ENCODE measurements at regions not wholly inside any gene's neighbourhood (a gene's known extent, or its start where the extent isn't known, plus 50 kb on each side); places are given as distances from the start of the nearest gene placed in this dataset.
"Not testable (repeated sequence)": the region's sequence is repeated elsewhere in the genome, so short reads cannot be mapped to it uniquely, and the experiment has no call there.

DNA sequence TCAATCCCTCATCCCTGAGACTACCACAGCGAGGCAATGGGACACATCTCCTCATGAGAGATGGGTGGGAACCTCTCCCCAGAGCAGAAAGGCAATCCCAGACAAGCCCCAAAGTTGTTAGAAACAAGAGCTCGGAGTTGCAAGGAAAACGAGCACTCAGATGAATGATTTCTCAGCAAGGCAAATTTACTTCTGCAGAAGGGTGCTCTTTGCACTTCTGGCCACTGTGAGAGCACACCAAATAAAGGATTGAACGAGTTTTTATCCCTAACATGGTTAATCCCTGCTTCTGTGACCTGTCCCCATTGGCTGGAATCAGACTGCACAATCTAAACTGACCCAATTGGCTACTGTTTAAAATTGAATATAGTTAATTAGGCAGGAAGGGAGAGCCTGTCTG is 339.1 kb upstream of the POU1F1 start:
- Histone ChIP-seq H3K9me3 (no peaks in the 10 kb centered on the region), H3K27me3 (no peaks in the 10 kb centered on the region), H3K36me3 (no peaks in the 10 kb centered on the region), H3K4me3 (no peak overlapping the region)
- no peak for DNase-seq

DNA sequence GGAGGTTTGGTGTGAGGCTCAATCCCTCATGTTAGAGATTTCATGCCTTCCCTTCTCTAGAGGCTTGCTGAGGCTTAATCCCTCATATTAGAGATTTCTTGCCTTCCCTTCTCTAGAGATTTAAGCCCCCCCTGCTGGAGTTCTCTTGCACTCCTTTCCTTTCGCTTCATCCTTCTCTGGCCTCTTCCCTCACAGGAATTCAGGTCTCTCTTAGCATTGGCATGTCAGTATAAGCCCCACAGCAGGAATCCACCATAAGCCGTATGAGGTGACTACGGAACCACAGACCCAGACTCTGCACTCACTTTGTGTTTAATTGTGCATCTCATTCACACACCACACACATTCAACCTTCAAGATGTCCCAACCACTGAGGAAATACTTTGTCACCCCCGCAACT is 338.6 kb upstream of the POU1F1 start:
- DNase-seq, result no peak
- no peak overlapping the region for H3K4me3 ChIP-seq
- no peaks in the 10 kb centered on the region for H3K9me3 ChIP-seq
- H3K27me3 ChIP-seq, result no peaks in the 10 kb centered on the region
- H3K36me3 ChIP-seq, result no peaks in the 10 kb centered on the region

DNA sequence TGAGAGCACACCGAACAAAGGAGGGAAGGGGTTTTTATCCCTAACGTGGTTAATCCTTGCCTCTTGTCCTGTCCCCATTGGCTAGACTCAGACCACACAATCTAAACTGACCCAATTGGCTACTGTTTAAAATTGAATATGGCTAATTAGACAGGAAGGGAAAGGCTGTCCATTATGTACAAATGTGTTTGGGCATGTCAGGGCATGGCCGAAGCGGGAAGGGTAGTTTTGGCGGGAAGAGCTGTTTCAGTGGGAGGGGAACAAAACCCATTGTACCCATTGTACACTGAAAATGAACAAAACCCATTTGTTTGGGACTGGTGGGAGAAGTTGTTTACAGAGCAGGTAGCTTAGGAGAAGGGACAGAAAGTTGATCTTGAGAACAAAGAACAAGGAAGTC is 330.9 kb upstream of the POU1F1 start:
- Histone ChIP-seq H3K27me3 (no peaks in the 10 kb centered on the region), H3K4me3 (no peak overlapping the region)
- no peak for DNase-seq

DNA sequence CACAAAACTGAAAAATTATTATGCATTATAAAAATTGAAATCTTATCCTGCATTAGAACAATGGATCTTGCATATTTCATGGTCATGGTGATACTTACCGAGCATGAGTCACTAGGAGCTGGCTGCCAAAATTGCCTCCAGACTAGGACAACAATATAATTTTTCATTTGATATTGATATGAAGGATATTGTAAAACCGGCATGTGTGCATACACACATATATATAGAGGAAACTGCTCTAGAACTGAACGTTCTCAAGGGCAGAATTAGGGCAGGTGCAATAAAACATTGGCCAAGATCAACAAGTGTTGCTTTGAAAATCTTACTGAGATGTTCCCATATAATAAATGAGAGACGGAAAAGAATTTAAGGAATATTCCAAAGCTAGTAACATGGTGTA is 319.4 kb upstream of the POU1F1 start:
- H3K27me3 ChIP-seq, result no peaks in the 10 kb centered on the region
- DNase-seq, result peak; percentile 23
- H3K9me3 ChIP-seq, result no peaks in the 10 kb centered on the region
- no peak overlapping the region for H3K4me3 ChIP-seq
- H3K36me3 ChIP-seq, result no peaks in the 10 kb centered on the region

More for the DNA sequence above, 330.9 kb upstream of the POU1F1 start:
- no peaks in the 10 kb centered on the region for H3K36me3 ChIP-seq
- H3K9me3 ChIP-seq, result no peaks in the 10 kb centered on the region

DNA sequence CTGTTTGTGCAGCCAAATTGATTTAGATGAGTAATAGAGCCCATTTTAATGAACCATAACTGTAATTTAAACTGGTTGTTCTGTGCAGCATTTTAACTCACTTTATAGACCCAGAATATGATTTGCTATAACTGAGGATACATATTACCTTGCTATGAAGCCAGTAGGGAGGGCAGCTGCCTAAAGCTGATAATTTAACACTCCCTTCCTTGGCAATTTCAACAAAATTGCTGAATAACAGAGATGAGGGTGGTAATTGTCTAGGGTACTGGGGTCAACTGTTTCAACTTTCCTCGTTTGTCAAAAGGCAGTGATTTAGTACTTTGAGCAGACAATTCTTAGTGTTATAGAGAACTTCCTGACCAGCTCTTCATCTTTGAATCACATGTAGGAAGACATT is 304.9 kb upstream of the POU1F1 start:
- no peak for DNase-seq
- H3K9me3 ChIP-seq, result no peaks in the 10 kb centered on the region
- H3K4me3 ChIP-seq, result no peak overlapping the region
- H3K27me3 ChIP-seq, result no peaks in the 10 kb centered on the region
- no peaks in the 10 kb centered on the region for H3K36me3 ChIP-seq

DNA sequence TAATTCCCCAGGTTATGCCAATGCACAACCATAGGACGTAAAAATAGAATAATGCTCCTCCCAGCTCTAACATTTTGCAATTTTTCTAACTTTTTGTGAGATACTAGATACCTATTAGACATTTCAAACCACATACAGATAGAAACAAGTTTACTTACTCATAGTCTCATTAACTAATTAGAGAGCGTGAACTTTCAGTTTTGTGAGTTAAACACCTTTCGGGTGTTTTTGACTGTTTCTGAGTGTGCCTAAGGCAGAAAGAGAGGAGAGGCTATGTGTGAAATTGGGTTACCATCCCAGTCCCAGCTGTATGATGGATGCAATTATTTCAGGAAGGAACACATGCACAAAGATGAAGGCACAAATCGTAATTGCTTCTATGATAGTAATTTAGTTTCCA is 300.4 kb upstream of the POU1F1 start:
- Histone ChIP-seq H3K36me3 (no peaks in the 10 kb centered on the region), H3K27me3 (no peaks in the 10 kb centered on the region), H3K9me3 (no peaks in the 10 kb centered on the region), H3K4me3 (no peak overlapping the region)
- no peak for DNase-seq

DNA sequence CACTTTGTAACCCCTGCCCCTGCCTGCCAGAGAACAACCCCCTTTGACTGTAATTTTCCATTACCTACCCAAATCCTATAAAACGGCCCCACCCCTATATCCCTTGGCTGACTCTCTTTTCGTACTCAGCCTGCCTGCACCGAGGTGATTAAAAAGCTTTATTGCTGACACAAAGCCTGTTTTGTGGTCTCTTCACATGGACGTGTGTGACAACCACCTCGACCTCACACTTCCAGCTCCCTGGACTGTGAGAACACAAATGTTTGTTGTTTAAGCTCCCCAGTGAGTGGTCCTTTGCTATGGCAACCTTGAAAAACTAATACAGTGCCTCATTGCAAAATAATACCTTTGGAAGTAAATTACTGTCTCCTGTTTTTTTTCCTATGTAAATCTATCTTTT is 299.2 kb upstream of the POU1F1 start:
- Histone ChIP-seq H3K36me3 (no peaks in the 10 kb centered on the region), H3K27me3 (no peaks in the 10 kb centered on the region), H3K4me3 (no peak overlapping the region), H3K9me3 (no peaks in the 10 kb centered on the region)
- DNase-seq, result no peak

DNA sequence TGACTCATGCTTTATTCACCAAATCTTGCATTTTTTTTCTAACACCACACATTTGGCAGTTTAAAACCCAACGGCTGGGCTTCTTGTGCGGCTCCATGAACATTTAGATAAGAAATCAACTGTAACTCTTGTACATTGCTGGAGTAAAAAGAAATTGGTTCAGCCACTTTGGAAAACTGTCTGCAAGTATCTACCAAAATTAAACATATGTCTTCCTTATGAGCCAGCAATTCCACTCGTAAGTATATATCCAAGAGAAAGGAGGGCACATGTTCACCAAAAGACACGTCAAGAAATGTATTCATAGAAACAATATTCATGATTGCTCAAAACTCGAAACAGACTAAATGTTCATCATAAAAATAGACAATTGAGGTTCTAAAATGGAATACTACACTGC is 291.9 kb upstream of the POU1F1 start:
- no peaks in the 10 kb centered on the region for H3K9me3 ChIP-seq
- H3K36me3 ChIP-seq, result no peaks in the 10 kb centered on the region
- no peaks in the 10 kb centered on the region for H3K27me3 ChIP-seq
- DNase-seq, result no peak
- H3K4me3 ChIP-seq, result no peak overlapping the region

DNA sequence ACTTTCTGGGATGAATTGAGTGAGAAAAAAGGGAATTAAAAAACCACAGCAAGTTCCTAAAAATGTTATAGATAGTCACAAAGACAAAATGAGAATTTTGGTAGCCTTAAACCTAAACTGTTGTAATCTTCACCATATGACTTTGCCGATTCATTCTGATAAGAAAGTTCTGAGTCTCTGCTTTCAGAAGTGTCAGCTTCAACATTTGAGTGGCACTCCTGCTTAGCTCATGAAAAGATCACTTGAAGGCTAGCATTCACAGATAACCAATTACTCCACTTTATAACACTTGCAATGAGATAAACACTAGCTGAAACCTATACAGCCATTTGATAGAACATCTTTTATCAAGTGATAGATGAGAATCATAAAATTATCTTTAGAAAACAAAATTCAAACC is 288.1 kb upstream of the POU1F1 start:
- no peak for DNase-seq
- Histone ChIP-seq H3K36me3 (no peaks in the 10 kb centered on the region), H3K9me3 (no peaks in the 10 kb centered on the region), H3K27me3 (no peaks in the 10 kb centered on the region), H3K4me3 (no peak overlapping the region)

DNA sequence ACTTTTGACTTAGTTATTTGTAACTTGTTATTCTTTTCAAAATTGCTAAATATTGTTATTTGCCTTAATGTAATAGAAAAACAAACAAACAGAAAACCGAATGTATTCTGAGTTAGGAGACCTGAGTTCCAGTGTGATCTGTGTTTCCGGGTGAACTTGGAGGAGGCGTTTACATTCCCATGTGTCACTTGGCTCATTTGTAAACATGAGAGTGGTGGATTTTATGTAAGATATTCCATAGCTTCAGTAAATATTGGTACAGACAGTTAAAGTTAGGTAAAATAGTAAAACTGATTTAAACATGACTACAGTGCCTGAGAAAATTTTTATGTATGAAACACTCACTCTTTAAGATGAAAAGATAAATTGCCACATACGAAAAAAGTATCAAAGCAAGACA is 287.3 kb upstream of the POU1F1 start:
- no peaks in the 10 kb centered on the region for H3K27me3 ChIP-seq
- H3K36me3 ChIP-seq, result no peaks in the 10 kb centered on the region
- H3K9me3 ChIP-seq, result no peaks in the 10 kb centered on the region
- no peak for DNase-seq
- H3K4me3 ChIP-seq, result no peak overlapping the region

DNA sequence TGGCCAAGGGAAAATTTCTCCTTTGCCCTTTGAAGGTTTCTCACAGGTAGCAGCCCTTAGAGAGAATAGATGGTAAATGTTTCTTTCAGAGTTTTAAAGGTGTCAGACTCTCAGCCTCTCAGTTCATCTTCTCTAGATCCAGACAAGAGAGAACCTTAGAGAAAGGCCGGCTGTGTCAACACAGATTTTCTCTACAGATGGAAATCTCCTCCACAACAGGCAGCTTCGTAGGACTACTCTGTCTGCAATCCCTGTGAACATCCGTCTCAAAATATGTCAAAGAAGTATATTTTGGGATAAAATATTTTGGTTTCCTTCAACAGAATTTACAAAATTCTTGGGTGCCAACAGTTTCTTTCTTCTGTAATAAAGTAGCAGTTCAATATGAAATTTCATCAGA is 282.1 kb upstream of the POU1F1 start:
- H3K9me3 ChIP-seq, result no peaks in the 10 kb centered on the region
- H3K27me3 ChIP-seq, result no peaks in the 10 kb centered on the region
- no peak for DNase-seq
- H3K36me3 ChIP-seq, result no peaks in the 10 kb centered on the region
- no peak overlapping the region for H3K4me3 ChIP-seq

DNA sequence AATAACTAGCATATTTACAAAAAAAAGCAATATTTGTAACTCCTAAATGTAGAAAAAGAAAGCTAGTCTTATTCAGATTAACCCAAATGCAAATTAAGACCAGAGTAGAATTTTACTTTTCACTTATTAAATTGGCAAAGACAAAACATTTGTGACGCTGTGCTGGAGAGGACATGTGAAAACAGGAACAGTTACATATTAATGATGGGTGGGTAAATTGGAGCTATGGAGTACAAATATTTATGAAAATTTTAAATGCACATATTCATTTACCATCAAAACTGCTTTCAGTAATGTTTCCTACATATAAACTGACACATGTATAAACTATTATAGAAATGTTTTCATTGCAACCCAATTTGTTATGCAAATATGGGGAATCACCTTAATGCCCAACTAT is 278.9 kb upstream of the POU1F1 start:
- DNase-seq, result no peak
- H3K36me3 ChIP-seq, result no peaks in the 10 kb centered on the region
- no peak overlapping the region for H3K4me3 ChIP-seq
- no peaks in the 10 kb centered on the region for H3K9me3 ChIP-seq
- H3K27me3 ChIP-seq, result no peaks in the 10 kb centered on the region

DNA sequence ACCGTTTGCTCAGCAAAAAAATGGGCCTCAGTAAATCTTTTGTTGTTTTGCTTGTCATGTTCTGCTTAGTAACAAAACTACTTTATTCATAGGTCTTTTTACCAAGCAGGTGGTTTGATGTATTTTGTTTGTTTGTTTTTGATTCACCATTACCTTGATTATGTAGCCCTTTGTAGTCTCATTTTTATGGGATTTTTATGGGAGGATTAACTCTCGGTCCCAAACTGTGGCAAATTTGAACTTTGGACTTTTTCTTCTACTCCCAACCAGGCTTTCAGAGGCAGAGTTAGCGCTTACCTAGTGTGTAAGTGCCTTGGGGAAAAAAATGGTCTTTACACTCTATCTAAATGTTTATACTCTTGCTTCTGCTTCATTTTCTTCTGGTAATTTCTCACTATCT is 276.7 kb upstream of the POU1F1 start:
- Histone ChIP-seq H3K9me3 (no peaks in the 10 kb centered on the region), H3K36me3 (no peaks in the 10 kb centered on the region), H3K4me3 (no peak overlapping the region), H3K27me3 (no peaks in the 10 kb centered on the region)
- DNase-seq, result no peak

DNA sequence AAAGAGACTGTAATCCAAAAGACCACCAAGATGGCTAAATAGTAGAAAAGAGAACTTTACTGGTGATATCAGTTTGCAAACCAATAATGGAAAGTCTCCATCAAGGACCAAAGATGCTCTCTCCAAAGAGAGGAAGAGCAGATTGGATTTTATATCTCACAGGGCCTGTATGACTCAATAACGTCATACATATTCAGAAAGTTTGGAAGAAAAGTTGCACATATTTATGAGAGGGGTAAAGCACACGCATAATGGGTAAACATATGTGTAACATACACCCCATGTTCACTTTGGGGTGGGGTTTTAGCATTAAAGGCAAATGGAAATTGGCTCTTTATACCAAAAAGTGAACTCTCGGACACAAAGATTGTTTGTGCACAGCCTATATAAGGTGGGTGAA is 274.5 kb upstream of the POU1F1 start:
- DNase-seq, result no peak

DNA sequence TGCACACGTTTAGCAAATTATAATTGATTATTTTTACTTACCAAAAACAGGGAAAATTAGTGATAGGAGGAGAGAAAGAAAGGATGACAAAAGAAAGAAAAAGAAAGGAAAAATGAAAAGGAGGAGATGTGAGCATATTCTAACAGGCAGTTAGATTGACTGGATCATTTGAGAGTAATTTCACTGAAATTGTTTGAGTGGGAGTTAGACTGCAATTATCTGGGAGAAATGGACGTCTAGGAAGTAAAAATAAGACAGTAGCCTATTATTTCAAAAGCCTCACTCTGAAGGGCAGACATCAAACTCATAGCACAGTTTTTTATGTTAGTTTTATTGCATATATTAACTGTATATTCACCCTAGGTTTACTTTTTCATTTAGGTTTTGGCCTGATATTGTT is 272.8 kb upstream of the POU1F1 start:
- H3K27me3 ChIP-seq, result no peaks in the 10 kb centered on the region
- no peak overlapping the region for H3K4me3 ChIP-seq
- no peaks in the 10 kb centered on the region for H3K36me3 ChIP-seq
- DNase-seq, result no peak
- no peaks in the 10 kb centered on the region for H3K9me3 ChIP-seq

More for the DNA sequence above, 274.5 kb upstream of the POU1F1 start:
- H3K27me3 ChIP-seq, result no peaks in the 10 kb centered on the region
- no peaks in the 10 kb centered on the region for H3K36me3 ChIP-seq
- H3K9me3 ChIP-seq, result no peaks in the 10 kb centered on the region
- H3K4me3 ChIP-seq, result no peak overlapping the region

DNA sequence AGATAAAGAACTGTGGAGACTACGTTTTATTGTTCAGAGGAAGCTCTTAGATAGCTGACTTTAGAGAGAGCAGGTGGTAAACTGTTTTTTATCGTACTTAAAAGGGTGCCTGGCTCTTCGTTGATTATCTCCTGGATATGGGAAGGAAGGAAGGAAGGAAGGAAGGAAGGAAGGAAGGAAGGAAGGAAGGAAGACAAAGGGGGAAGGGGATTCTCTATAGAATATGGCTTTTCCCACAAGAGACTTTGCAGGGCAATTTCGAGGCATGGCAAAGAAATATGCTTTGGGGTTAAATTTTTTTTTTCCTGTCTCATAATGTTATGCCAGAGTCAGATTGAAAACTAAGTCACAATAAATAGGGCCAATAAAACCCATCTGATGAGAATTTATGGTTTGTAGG is 271.9 kb upstream of the POU1F1 start:
- Histone ChIP-seq H3K27me3 (no peaks in the 10 kb centered on the region), H3K4me3 (no peak overlapping the region), H3K36me3 (no peaks in the 10 kb centered on the region), H3K9me3 (no peaks in the 10 kb centered on the region)
- DNase-seq, result no peak

DNA sequence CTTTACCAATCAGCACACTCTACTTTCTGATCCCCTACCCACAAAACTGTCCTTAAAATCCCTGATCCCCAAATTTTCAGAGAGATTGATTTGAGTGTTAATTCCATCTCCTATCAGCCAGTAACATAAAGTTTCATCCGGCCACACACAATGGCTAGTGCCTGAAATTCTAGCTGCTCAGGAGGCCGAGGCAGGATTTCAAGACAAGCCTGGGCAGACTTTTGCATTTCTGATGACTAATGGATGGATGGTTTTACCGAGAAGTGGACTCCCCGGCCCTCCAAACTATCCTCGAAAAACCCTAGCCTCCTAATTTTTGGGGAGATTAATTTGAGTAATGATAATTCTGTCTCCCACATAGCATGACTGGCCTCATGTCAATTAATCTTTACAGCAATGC is 269.8 kb upstream of the POU1F1 start:
- Histone ChIP-seq H3K27me3 (no peaks in the 10 kb centered on the region), H3K36me3 (no peaks in the 10 kb centered on the region), H3K9me3 (no peaks in the 10 kb centered on the region), H3K4me3 (no peak overlapping the region)
- no peak for DNase-seq

DNA sequence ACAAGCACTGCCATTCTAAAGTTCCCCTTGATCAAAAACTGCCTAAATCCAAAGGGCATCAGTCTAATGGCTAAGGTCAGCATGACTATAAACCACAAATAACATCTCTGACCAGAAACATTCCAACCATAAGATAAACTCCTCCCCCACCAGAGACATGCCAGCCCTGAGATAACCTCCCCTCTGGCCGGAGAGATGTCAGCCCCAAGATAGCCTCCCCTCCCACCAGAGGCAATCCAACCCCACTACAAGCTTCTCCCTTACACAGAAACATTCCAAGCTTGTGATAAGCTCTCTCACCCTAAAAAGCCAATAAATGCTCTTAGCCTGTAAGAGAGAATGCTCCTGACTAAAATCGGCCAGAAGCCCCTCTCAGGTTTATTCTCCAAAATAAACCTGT is 267.0 kb upstream of the POU1F1 start:
- DNase-seq, H3K4me3 ChIP-seq, H3K9me3 ChIP-seq, H3K36me3 ChIP-seq, H3K27me3 ChIP-seq: not testable (repeated sequence)

DNA sequence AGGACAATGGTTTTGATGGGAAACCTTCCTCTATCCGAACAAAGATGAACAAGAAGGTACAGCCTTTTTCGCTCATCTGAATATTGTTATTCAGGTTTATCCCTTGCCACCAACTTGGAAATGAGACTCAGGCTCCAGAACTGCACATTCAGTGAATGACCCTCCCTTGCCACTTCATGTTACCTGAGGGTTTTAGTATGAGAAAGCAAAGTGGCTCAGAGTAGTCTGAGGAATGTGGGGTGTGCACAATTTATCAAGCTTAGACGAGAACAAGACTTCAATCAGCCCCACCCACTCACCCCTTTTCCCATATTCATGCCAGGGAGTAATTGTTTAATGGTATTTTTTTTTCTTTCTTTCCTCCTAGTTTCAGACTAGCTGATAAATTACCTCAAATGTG is 265.3 kb upstream of the POU1F1 start:
- Histone ChIP-seq H3K27me3 (no peaks in the 10 kb centered on the region), H3K4me3 (no peak overlapping the region), H3K9me3 (no peaks in the 10 kb centered on the region), H3K36me3 (no peaks in the 10 kb centered on the region)
- DNase-seq, result no peak

Data from MG63 (cell line).